Transverse colon (tissue), 4 donors: ENCODE measurements at regions not wholly inside any gene's neighbourhood (a gene's known extent, or its start where the extent isn't known, plus 50 kb on each side); places are given as distances from the start of the nearest gene placed in this dataset.

Experiments
- CTCF ChIP-seq, 5 experiments: fragments of 200-600 bp in 3 of 5; fragments of 450-650 bp in 2 of 5; sonication (generic) in 3 of 5; IDR thresholded peaks; 1 replicate in 2 of 5; 2 replicates in 3 of 5; pipeline ENCODE4 v1.5.1; 2016 to 2017; ENCODE audit warnings: antibody characterized with exemption in 5 of 5, inconsistent platforms in 3 of 5, mild to moderate bottlenecking in 2 of 5, moderate library complexity in 1 of 5
- EP300 ChIP-seq: sonication (generic); formaldehyde crosslinking; IDR thresholded peaks from one replicate; pipeline ENCODE4 v1.6.1; 2017; ENCODE audit warnings: antibody characterized with exemption, low read depth
- POLR2A ChIP-seq: fragments of 450-650 bp; IDR thresholded peaks from one replicate; pipeline ENCODE4 v1.6.1; 2016; ENCODE audit warnings: antibody characterized with exemption, mild to moderate bottlenecking, moderate library complexity
- POLR2AphosphoS5 ChIP-seq, 3 donors: sonication (generic); formaldehyde crosslinking; IDR thresholded peaks; one replicate each; pipeline ENCODE4 v1.6.1; 2016; ENCODE audit warnings: antibody characterized with exemption in 3 of 3

- TF ChIP-seq POLR2AphosphoS5 (IDR thresholded peaks at IDR 0.05) (no peak), EP300 (no peak), POLR2A (no peak), CTCF (IDR thresholded peaks at IDR 0.05) (no peak)
These were observed 133.9 kb downstream of the AKAP11 start for GRCh38 chr13:42405665-42406390.
